ENCODE measurements at regions not wholly inside any gene's neighbourhood (a gene's known extent, or its start where the extent isn't known, plus 50 kb on each side); places are given as distances from the start of the nearest gene placed in this dataset.

DNA sequence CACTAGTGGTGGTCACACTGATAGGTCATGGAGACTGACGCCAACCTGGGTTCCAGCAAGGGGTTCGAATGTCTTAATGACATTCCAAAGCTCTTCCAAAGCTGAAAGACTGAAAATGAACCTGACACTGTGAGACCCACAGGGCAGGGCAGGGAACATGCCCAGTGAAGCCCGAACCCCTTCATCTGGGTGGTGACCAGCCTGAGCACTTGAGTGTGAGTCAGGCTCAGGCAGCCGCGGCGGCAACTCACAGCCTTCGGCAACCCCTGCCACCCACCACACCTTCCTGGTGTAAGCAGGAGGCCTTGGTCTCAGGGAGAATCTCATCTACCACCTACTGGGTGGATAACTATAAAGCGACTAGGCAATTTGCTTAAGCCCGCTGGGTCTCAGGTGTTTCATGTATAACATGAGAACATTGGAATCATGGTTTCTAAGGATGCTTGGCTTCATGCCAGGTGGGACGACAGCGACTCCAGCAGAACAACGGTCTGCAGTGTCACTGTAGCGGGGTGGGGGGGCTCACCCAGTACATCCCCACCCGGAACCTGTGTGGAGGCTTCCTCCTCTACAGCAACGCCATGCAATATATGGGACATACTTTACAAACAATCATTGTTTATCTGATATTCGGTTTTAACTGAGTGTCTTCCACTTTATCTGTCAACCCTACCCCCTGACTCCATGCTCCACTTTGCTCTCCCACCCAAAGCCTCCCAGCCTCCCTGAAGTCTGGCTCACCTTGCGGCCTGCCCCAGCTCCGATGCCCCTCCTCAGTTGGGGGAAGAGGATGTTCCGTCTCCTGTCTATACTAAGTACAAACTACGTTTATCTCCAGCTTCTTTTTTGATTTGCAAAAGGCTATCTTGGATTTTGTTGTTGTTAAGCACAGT lies 125.0 kb upstream of the MEF2A start:
- peaks cover 73% of the 10 kb centered on the region for H3K4me1 Mint-ChIP-seq
- no peaks in the 10 kb centered on the region for H3K36me3 Mint-ChIP-seq (ENCODE audit: low read depth)
- H3K4me3 Mint-ChIP-seq, result no peak overlapping the region
- no peaks in the 10 kb centered on the region for H3K9me3 Mint-ChIP-seq
- no peak overlapping the region for H3K27ac Mint-ChIP-seq
- ATAC-seq, result no peak
- H3K27me3 Mint-ChIP-seq, result no peaks in the 10 kb centered on the region
- no peak for DNase-seq

DNA sequence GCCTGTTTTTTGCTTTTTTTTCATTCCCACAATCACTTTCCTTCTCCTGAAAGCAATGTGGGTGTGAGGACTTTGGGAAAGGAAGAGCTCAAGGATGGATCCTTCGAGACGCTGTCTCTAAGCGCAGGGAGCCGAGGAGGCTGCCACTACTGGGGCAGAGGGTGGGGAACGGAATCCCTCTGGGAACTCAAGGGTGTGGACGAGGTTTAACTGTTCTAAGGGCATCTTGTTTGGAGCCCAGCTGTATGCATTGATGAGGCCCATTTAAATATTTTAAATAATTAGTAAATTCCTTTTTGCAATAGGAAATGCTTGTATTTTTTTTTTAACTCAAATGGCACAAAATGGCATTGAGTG lies 124.4 kb upstream of the MEF2A start:
- DNase-seq (no peak), ATAC-seq (no peak)
- Mint-ChIP-seq H3K27me3 (no peaks in the 10 kb centered on the region), H3K27ac (no peak overlapping the region), H3K4me1 (peaks cover 70% of the 10 kb centered on the region), H3K9me3 (no peaks in the 10 kb centered on the region), H3K4me3 (no peak overlapping the region), H3K36me3 (ENCODE audit: low read depth) (no peaks in the 10 kb centered on the region)

- DNase-seq, result peak; percentile 1
- H3K4me1 Mint-ChIP-seq, result peaks cover 66% of the 10 kb centered on the region
- no peak overlapping the region for H3K4me3 Mint-ChIP-seq
- no peak for ATAC-seq
- peak overlapping the region; percentile 66 for H3K27ac Mint-ChIP-seq
- no peaks in the 10 kb centered on the region for H3K36me3 Mint-ChIP-seq (ENCODE audit: low read depth)
- H3K27me3 Mint-ChIP-seq, result no peaks in the 10 kb centered on the region
- H3K9me3 Mint-ChIP-seq, result no peaks in the 10 kb centered on the region
These were observed 123.9 kb upstream of the MEF2A start for GRCh38 chr15:99441871-99442251.

DNA sequence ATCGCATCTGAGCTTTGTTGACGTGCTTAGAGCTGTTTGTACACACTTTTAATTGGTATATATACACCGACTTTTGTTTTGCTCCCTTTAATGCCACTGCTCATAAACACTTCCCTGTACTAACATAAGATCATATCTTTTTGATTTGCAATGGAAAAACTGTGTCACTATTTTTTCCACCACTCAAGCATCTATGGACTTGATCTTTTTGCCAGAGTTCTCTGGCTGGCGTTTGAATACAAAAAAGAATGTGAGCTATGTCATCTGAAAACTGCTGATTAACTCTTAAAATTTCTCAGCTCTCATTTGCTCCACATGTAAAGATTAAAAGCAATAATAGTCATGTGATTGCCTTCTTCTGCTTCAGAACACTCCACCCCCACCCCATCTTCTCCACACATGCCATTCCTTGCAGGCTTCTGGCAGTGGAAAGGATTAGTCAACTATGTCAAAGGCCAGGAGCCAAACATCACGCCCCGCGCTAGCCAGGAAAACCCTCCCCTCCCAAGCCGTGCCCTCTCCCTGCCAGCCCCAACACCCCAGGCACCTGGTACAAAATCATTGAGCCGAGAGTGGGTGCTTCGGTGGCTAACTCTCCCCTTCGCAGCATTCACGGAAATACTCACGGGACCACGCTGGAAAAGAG lies 123.4 kb upstream of the MEF2A start:
- peak; percentile 62 for ATAC-seq
- no peaks in the 10 kb centered on the region for H3K27me3 Mint-ChIP-seq
- H3K9me3 Mint-ChIP-seq, result no peaks in the 10 kb centered on the region
- DNase-seq, result peak; percentile 20
- H3K4me3 Mint-ChIP-seq, result peak overlapping the region; percentile 15
- peak overlapping the region; percentile 66 for H3K27ac Mint-ChIP-seq
- peaks cover 62% of the 10 kb centered on the region for H3K4me1 Mint-ChIP-seq
- H3K36me3 Mint-ChIP-seq (ENCODE audit: low read depth), result no peaks in the 10 kb centered on the region

- Mint-ChIP-seq H3K27ac (peak overlapping the region; percentile 66), H3K4me1 (peaks cover 62% of the 10 kb centered on the region), H3K9me3 (no peaks in the 10 kb centered on the region), H3K4me3 (no peak overlapping the region), H3K27me3 (no peaks in the 10 kb centered on the region), H3K36me3 (ENCODE audit: low read depth) (no peaks in the 10 kb centered on the region)
- no peak for ATAC-seq
- DNase-seq, result no peak
These were observed 122.6 kb upstream of the MEF2A start for GRCh38 chr15:99443056-99443756.

DNA sequence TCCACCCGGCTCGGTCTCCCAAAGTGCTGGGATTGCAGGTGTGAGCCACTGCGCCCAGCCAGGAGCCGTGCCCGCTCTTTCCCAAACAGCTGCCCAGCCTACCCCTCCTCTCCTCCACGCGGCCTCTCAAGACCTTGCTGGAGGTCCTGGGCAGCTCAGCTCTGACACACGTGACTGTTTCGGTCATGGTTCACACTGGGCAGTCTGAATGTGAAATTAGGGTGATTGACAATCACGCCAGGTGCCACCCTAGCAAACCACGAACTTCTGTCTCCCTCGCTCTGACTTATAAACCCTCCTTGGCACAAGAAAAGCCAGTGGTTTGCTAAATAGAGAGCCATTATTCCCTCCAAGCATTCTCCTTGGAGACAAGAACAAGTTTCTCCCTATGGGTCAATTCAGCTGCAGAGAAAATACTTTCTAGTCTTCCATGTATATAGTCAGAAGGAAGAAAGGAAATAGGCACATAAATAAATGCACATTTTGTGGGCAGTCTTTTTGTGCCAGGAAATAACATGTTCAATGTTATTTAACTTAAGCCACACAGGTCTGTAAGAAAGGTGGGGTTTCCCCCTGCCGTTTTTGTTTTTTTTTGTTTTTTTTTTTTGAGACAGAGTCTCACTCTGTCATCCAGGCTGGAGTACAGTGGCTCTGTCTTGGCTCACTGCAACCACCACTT lies 121.9 kb upstream of the MEF2A start:
- H3K9me3 Mint-ChIP-seq, result no peaks in the 10 kb centered on the region
- peaks cover 60% of the 10 kb centered on the region for H3K4me1 Mint-ChIP-seq
- no peak overlapping the region for H3K4me3 Mint-ChIP-seq
- no peaks in the 10 kb centered on the region for H3K27me3 Mint-ChIP-seq
- DNase-seq (no peak), ATAC-seq (no peak)
- H3K36me3 Mint-ChIP-seq (ENCODE audit: low read depth), result no peaks in the 10 kb centered on the region
- no peak overlapping the region for H3K27ac Mint-ChIP-seq

GRCh38 chr15:99445272-99445850 lies 120.4 kb upstream of the MEF2A start:
- DNase-seq (no peak), ATAC-seq (no peak)
- no peak overlapping the region for H3K4me3 Mint-ChIP-seq
- H3K27me3 Mint-ChIP-seq, result no peaks in the 10 kb centered on the region
- H3K4me1 Mint-ChIP-seq, result peaks cover 63% of the 10 kb centered on the region
- no peaks in the 10 kb centered on the region for H3K9me3 Mint-ChIP-seq
- no peaks in the 10 kb centered on the region for H3K36me3 Mint-ChIP-seq (ENCODE audit: low read depth)
- H3K27ac Mint-ChIP-seq, result no peak overlapping the region

GRCh38 chr15:99446565-99447496 lies 119.0 kb upstream of the MEF2A start:
- no peak overlapping the region for H3K27ac Mint-ChIP-seq
- no peak overlapping the region for H3K4me3 Mint-ChIP-seq
- DNase-seq, result no peak
- peaks cover 69% of the 10 kb centered on the region for H3K4me1 Mint-ChIP-seq
- no peaks in the 10 kb centered on the region for H3K9me3 Mint-ChIP-seq
- no peaks in the 10 kb centered on the region for H3K36me3 Mint-ChIP-seq (ENCODE audit: low read depth)
- no peak for ATAC-seq
- H3K27me3 Mint-ChIP-seq, result no peaks in the 10 kb centered on the region

GRCh38 chr15:99447497-99448371 lies 118.0 kb upstream of the MEF2A start:
- peaks cover 65% of the 10 kb centered on the region for H3K4me1 Mint-ChIP-seq
- DNase-seq, result peak; percentile 48
- H3K36me3 Mint-ChIP-seq (ENCODE audit: low read depth), result no peaks in the 10 kb centered on the region
- no peak for ATAC-seq
- no peaks in the 10 kb centered on the region for H3K9me3 Mint-ChIP-seq
- H3K27me3 Mint-ChIP-seq, result no peaks in the 10 kb centered on the region
- H3K4me3 Mint-ChIP-seq, result no peak overlapping the region
- no peak overlapping the region for H3K27ac Mint-ChIP-seq

DNA sequence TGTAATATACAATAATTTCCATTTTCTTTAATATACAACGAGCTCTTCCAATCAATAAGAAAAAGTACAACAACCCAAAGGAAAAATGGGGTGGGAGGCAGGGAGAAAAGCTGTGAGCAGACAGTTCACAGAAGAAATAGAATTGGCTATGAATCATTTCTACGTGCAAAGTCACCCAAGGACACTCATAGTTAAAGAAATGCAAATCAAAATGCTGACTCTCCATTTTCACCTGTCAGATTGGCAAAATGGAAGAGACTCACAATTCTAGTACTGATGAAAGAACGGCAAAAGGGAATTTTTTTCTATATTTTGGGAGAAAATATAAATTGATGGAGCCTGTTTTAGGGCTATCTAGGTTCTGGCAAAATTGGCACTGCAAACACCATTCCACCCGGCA lies 116.3 kb upstream of the MEF2A start:
- Mint-ChIP-seq H3K4me1 (peaks cover 65% of the 10 kb centered on the region), H3K4me3 (no peak overlapping the region), H3K9me3 (no peaks in the 10 kb centered on the region), H3K27me3 (no peaks in the 10 kb centered on the region), H3K36me3 (ENCODE audit: low read depth) (no peaks in the 10 kb centered on the region), H3K27ac (no peak overlapping the region)
- no peak for ATAC-seq
- DNase-seq, result no peak

DNA sequence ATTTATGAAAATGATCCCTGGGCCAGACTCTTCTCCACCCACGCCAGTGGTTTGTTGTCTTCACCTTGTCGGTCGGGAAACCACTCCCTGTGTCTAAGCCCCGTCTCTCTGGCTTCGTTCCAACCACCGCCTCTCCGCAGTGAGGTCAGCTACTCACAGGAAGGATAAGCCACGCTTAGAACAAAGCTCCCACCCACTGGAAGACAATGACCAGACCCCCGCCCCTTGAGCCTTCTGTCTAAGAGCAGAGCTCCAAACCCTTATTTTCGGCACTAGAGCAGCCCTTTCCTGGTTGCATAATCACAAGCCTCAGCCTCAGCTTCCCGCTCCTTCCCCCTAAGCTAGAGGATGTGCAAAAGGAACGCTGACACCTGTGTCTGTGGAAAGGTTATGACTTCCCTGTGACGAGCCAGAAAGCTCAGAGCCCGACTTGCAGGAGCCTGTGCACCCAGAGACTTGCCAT lies 114.9 kb upstream of the MEF2A start:
- peak; percentile 74 for ATAC-seq
- no peaks in the 10 kb centered on the region for H3K36me3 Mint-ChIP-seq (ENCODE audit: low read depth)
- H3K4me1 Mint-ChIP-seq, result peaks cover 61% of the 10 kb centered on the region
- H3K4me3 Mint-ChIP-seq, result peak overlapping the region; percentile 64
- H3K27ac Mint-ChIP-seq, result peak overlapping the region; percentile 49
- no peaks in the 10 kb centered on the region for H3K27me3 Mint-ChIP-seq
- peak; percentile 83 for DNase-seq
- no peaks in the 10 kb centered on the region for H3K9me3 Mint-ChIP-seq

DNA sequence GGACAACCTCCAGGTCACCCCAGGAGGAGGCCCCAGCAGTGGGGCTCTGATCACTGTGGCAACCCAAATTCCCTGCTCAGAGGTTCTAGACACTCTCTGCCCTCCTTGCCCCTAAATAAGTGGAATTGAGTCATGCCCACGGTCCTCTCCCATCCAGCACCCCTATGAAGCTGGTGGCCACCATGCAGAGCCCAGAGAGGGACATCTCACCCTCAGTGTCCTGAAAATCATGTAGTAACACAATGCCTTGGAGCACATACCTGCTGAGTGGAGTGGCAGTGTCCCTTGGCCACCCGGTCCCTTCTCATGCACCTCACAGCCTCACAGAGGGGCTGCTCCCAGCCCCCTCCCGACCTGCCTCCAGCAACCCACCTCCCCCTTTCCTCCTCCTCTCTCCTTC lies 114.3 kb upstream of the MEF2A start:
- no peak for ATAC-seq

DNA sequence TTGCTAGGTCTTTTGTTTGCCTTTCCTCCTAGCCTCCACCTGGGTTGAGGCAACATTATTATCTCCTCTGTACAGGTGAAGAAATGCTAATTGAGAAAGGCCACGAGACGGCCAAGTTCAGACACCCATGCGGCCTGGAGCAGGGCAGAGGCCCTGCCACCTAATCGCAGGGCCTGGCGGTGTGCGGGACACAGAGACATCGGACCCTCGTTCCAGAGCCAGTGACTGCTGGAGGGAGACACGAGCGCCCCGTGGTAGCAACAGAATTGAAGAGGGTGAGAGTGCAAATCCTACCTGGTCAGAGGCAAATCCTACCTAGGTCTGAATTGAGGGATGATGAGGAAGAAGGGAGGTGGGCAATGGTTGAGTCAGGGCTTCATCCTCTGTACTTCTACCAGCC lies 113.8 kb upstream of the MEF2A start:
- Mint-ChIP-seq H3K4me3 (no peak overlapping the region), H3K36me3 (ENCODE audit: low read depth) (no peaks in the 10 kb centered on the region), H3K9me3 (no peaks in the 10 kb centered on the region), H3K27ac (no peak overlapping the region), H3K27me3 (no peaks in the 10 kb centered on the region), H3K4me1 (peaks cover 61% of the 10 kb centered on the region)
- no peak for ATAC-seq
- no peak for DNase-seq

More for the DNA sequence above, 114.3 kb upstream of the MEF2A start:
- DNase-seq, result no peak
- Mint-ChIP-seq H3K36me3 (ENCODE audit: low read depth) (no peaks in the 10 kb centered on the region), H3K4me1 (peaks cover 61% of the 10 kb centered on the region), H3K4me3 (no peak overlapping the region), H3K27ac (peak overlapping the region; percentile 49), H3K27me3 (no peaks in the 10 kb centered on the region), H3K9me3 (no peaks in the 10 kb centered on the region)
